Breast epithelium (tissue), 4 donors: ENCODE measurements at regions not wholly inside any gene's neighbourhood (a gene's known extent, or its start where the extent isn't known, plus 50 kb on each side); places are given as distances from the start of the nearest gene placed in this dataset.

Experiments used
- DNase-seq, 2 donors: peaks; one replicate each; pipeline ENCODE4 v3.0.0-alpha.2; 2019; ENCODE audit warnings: low spot score in 2 of 2
- H3K27ac ChIP-seq, 2 donors: fragments of 200-600 bp; sonication (generic) in 1 of 2; one replicate each; pipeline ENCODE4 v1.5.1; 2016 to 2019; ENCODE audit warnings: mild to moderate bottlenecking in 1 of 2
- H3K27me3 ChIP-seq, 2 donors: fragments of 200-600 bp; sonication (generic) in 1 of 2; one replicate each; pipeline versions ENCODE4 v1.5.1 to v1.6.0; 2017 to 2019; ENCODE audit warnings: control low read depth in 1 of 2, mild to moderate bottlenecking in 1 of 2
- H3K36me3 ChIP-seq: fragments of 200-600 bp; one replicate; pipeline ENCODE4 v1.5.1; 2019
- H3K4me1 ChIP-seq, 2 donors: fragments of 200-600 bp; sonication (generic); one replicate each; pipeline ENCODE4 v1.5.1; 2016 to 2019; ENCODE audit warnings: control low read depth in 1 of 2
- H3K4me3 ChIP-seq, 3 donors: fragments of 200-600 bp; sonication (generic); 1 replicate in 2 of 3; 2 replicates in 1 of 3; pipeline ENCODE4 v1.5.1; 2016 to 2019; ENCODE audit warnings: mild to moderate bottlenecking in 3 of 3, moderate library complexity in 2 of 3
- H3K9me3 ChIP-seq, 2 donors: fragments of 200-600 bp; sonication (generic) in 1 of 2; one replicate each; pipeline ENCODE4 v1.5.1; 2016 to 2019; ENCODE audit warnings: control low read depth in 1 of 2
- POLR2A ChIP-seq: fragments of 450-650 bp; IDR thresholded peaks from one replicate; pipeline ENCODE4 v1.6.1; 2016; ENCODE audit warnings: antibody characterized with exemption, mild to moderate bottlenecking, moderate library complexity
- POLR2AphosphoS5 ChIP-seq, 3 donors: sonication (generic); formaldehyde crosslinking; IDR thresholded peaks; one replicate each; pipeline ENCODE4 v1.6.1; 2017; ENCODE audit warnings: antibody characterized with exemption in 3 of 3
- intact Hi-C: fragments of 100-400 bp; cut with DNase I; formaldehyde crosslinking; loops from one replicate; pipeline ENCODE4 v1.15.1; 2023; ENCODE audit warnings: low total_unique reads
- TF ChIP-seq, protein P1 (sequence below), 3 donors: fragments of 450-650 bp; IDR thresholded peaks; one replicate each; pipeline ENCODE4 v1.5.1; 2016 to 2017; ENCODE audit warnings: antibody characterized with exemption in 3 of 3, mild to moderate bottlenecking in 3 of 3, moderate library complexity in 3 of 3

DNA sequence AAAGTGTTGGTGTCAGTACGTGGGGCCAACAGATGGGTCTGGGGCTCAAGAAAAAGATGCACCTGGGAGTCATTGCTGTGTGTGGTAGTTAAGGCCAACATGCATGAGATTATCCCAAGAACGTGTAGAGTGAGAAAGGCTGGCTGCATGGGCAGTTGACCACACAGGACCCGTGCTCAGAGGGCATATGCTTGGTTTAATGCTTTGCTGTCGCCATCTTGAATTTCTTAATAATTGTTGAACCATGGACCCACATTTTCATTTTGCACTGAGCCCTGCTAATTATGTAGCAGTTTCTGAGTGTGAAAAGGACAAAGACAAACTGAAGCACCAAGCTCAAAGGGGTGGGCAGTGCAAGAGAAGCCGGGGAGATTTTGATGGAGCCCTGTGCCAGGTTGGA lies 148.1 kb downstream of the CYP26B1 start:
- no peak overlapping the region for H3K27ac ChIP-seq
- no peaks in the 10 kb centered on the region for H3K36me3 ChIP-seq
- intact Hi-C loops: loop anchor here (5.0 kb wide), 1 partner anchor 407 kb away; no protein-coding TSS in a partner anchor
- H3K27me3 ChIP-seq: no peaks in the 10 kb centered on the region
- no peaks in the 10 kb centered on the region for H3K4me1 ChIP-seq
- TF ChIP-seq, protein P1, sequence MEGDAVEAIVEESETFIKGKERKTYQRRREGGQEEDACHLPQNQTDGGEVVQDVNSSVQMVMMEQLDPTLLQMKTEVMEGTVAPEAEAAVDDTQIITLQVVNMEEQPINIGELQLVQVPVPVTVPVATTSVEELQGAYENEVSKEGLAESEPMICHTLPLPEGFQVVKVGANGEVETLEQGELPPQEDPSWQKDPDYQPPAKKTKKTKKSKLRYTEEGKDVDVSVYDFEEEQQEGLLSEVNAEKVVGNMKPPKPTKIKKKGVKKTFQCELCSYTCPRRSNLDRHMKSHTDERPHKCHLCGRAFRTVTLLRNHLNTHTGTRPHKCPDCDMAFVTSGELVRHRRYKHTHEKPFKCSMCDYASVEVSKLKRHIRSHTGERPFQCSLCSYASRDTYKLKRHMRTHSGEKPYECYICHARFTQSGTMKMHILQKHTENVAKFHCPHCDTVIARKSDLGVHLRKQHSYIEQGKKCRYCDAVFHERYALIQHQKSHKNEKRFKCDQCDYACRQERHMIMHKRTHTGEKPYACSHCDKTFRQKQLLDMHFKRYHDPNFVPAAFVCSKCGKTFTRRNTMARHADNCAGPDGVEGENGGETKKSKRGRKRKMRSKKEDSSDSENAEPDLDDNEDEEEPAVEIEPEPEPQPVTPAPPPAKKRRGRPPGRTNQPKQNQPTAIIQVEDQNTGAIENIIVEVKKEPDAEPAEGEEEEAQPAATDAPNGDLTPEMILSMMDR (IDR thresholded peaks at IDR 0.05): no peak
- no peak for TF ChIP-seq POLR2AphosphoS5 (IDR thresholded peaks at IDR 0.05)
- TF ChIP-seq POLR2A: no peak
- H3K4me3 ChIP-seq: no peak overlapping the region
- no peak for DNase-seq
- H3K9me3 ChIP-seq: no peaks in the 10 kb centered on the region

DNA sequence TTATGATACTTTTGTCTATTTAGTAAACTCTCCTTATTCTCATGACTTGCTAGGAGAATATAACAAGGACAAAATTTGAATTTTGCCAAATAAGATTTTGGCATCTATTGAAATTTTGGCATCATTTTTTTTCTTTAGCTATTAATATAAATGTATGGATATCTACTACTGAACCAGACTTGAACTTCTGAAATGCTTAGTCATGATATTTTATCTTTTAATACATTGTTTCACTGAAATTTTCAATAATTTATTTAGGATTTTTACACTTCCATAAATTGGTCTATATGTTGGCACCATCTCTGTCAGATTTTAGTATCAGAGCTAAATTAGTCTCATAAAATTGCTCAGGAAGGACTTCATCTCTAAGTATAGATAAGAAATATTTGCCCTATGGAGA lies 149.8 kb downstream of the CYP26B1 start:
- intact Hi-C loops: loop anchor here (5.0 kb wide), 1 partner anchor 406 kb away; no protein-coding TSS in a partner anchor
- no peaks in the 10 kb centered on the region for H3K27me3 ChIP-seq
- H3K9me3 ChIP-seq: no peaks in the 10 kb centered on the region
- H3K27ac ChIP-seq: no peak overlapping the region
- DNase-seq: no peak
- no peaks in the 10 kb centered on the region for H3K36me3 ChIP-seq
- H3K4me1 ChIP-seq: no peaks in the 10 kb centered on the region
- TF ChIP-seq, protein P1 (IDR thresholded peaks at IDR 0.05): no peak
- TF ChIP-seq POLR2A (no peak), POLR2AphosphoS5 (IDR thresholded peaks at IDR 0.05) (no peak)
- H3K4me3 ChIP-seq: no peak overlapping the region

DNA sequence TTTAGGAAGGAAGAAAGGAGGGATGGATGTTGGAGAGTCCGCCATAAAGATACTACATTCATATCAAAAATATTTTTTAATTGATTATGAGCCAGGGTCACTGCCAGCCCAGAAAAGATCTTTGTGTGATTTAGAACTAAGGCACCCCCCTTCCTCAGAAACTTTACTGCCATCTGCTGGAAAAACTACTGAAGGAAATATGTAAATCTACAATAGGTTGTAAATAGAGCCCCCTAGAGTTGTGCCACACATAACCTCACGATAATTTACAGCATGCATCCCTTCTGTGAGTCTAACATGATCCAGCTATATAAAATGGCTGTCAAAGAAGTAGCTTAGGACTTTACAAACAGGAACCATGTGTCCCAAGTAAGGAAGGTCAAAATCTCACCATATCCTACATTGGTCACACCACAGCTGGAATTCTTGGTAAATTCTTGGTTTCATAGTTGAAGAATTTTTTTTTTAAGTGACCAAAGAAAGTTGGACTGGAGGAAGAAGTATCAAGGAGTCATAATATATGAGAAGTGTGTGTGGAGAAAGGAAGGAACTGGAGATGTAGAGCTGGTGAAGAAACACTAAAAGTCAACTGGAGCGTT lies 152.5 kb downstream of the CYP26B1 start:
- H3K4me1 ChIP-seq: no peaks in the 10 kb centered on the region
- no peak overlapping the region for H3K4me3 ChIP-seq
- intact Hi-C loops: loop anchor here (5.0 kb wide), 1 partner anchor 403 kb away; no protein-coding TSS in a partner anchor
- TF ChIP-seq, protein P1 (IDR thresholded peaks at IDR 0.05): peak in 2 of 3 donors; percentile 22 to 26
- no peak for TF ChIP-seq POLR2AphosphoS5 (IDR thresholded peaks at IDR 0.05)
- TF ChIP-seq POLR2A: no peak
- DNase-seq: no peak
- no peak overlapping the region for H3K27ac ChIP-seq
- H3K36me3 ChIP-seq: no peaks in the 10 kb centered on the region
- no peaks in the 10 kb centered on the region for H3K9me3 ChIP-seq
- no peaks in the 10 kb centered on the region for H3K27me3 ChIP-seq

DNA sequence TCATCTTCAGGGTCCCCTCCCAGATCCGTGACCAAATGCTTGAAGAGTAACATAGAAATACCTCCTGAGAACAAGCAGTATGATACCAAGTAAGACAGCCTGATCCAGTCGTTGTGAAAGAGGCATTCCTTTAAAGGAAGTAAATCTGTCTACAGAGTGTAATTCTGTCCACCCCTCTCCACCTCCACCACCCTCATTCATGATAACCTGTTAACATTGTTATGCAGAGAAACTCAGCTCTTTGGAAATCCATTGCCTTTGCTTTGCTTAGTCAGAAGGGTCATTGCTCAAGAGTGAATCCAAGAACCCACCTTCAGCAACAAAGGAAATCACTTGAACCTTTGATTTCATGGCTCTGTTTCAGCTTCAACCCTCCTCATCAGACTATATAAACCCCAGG lies 155.6 kb downstream of the CYP26B1 start:
- Histone ChIP-seq H3K4me1 (no peaks in the 10 kb centered on the region), H3K4me3 (no peak overlapping the region), H3K27ac (no peak overlapping the region), H3K36me3 (no peaks in the 10 kb centered on the region), H3K27me3 (no peaks in the 10 kb centered on the region), H3K9me3 (no peaks in the 10 kb centered on the region)
- intact Hi-C loops: no loop called here
- TF ChIP-seq POLR2A (no peak), POLR2AphosphoS5 (IDR thresholded peaks at IDR 0.05) (no peak)
- TF ChIP-seq, protein P1 (IDR thresholded peaks at IDR 0.05): no peak
- no peak for DNase-seq

DNA sequence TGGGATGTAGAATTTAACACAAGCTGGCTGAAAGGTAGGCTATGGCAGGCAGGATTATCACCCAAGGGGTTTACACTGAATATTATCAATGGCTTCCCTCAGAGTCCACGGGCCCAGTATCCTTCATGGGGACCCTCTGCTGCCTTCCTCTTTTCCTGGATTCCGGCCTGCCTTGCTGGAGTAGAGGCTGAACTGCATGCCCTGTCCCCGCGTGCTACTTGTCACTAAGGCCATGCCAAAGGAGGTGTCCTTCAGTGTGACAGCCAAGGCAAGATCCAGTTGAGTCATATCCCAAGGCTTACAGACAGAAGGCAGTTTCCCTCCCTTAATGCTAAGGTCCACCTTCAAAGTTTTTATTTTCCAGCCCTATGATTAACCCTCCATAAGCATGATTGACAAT lies 156.3 kb downstream of the CYP26B1 start:
- no peaks in the 10 kb centered on the region for H3K36me3 ChIP-seq
- H3K9me3 ChIP-seq: no peaks in the 10 kb centered on the region
- H3K27ac ChIP-seq: no peak overlapping the region
- TF ChIP-seq POLR2A (no peak), POLR2AphosphoS5 (IDR thresholded peaks at IDR 0.05) (no peak)
- TF ChIP-seq, protein P1 (IDR thresholded peaks at IDR 0.05): no peak
- H3K4me3 ChIP-seq: no peak overlapping the region
- H3K4me1 ChIP-seq: no peaks in the 10 kb centered on the region
- intact Hi-C loops: no loop called here
- DNase-seq: no peak
- no peaks in the 10 kb centered on the region for H3K27me3 ChIP-seq
